HG03575 (cell line): ENCODE measurements at regions not wholly inside any gene's neighbourhood (a gene's known extent, or its start where the extent isn't known, plus 50 kb on each side); places are given as distances from the start of the nearest gene placed in this dataset.

Source experiments
- ATAC-seq: cut with Tn5 transposase; IDR thresholded peaks from one replicate; pipeline ENCODE4 v1.9.1; 2021; ENCODE audit not compliant: unreplicated experiment, insufficient number of reproducible peaks, low FRiP score; ENCODE audit errors: extremely low read depth

DNA sequence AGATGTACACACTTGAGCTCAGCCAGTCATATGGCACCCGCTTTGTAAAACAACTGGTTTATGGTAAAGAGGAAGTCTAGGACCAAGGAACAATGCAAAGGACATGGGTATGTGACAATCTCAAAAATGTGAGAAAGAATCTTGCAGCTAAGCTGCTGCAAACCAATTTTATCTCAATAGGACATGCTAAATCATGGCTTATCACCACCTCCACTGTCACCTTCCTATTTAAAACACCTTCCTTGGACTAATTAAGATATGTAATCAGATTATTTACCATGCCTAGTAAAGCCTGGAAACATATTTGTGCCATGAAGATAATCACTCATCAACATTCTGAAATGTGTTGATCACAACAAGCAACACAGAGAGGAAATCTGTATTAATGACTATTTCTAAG is 622.7 kb downstream of the CDH11 start:
- no peak for ATAC-seq

DNA sequence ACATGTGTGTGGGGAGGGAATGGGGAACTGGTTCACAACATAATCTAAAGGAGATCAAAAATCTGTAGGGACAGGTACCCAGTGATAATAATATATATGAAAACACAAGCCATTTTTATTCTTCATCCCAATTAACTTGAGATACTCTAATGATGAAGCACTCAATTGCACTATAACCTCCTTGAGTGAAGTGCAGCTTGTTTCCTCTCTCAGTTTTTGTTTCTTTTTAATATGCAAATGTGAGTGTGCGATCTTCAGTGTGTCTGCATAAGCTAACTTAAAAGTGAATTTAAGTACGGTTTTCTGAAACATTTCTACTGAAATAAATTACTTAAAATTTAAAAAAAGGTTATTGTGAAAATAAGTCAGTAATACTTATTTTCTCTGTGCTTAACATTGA is 623.5 kb downstream of the CDH11 start:
- no peak for ATAC-seq

DNA sequence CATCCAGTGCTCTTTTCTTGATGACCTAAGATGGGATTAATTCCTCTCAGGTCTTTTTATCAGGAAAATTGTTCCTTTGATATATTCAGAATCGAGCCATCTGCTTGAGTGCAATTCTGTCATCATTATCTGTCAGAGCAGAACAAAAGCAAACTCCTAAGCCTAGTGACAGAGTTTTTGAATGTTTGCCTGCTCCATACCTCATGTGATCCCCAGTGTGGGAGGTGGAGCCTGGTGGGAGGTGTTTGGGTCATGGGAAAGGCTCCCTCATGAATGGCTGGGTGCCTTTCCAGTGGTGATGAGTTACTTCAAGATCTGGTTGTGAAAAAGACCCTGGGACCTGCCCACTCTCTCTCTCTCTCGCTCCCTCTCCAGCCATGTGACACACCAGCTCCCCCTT is 628.2 kb downstream of the CDH11 start:
- no peak for ATAC-seq

DNA sequence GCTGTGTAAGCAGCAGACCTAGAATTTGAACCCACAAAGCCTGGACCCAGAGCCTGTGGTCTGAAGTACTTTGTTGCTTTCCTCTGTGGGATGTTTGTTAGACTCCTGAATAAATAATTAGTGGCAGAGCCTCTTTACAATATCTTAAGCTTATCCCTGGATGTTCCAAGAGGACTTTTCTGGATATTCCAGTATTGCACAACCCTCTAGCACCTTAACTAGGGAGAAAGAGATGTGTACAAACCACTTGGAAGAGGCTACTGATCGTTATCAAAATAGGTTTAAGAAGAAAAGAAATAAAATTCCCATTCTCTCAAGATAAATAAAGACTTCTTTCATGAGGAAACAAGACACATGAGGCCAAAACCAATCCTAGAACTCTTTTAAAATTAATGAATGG is 632.4 kb downstream of the CDH11 start:
- no peak for ATAC-seq

DNA sequence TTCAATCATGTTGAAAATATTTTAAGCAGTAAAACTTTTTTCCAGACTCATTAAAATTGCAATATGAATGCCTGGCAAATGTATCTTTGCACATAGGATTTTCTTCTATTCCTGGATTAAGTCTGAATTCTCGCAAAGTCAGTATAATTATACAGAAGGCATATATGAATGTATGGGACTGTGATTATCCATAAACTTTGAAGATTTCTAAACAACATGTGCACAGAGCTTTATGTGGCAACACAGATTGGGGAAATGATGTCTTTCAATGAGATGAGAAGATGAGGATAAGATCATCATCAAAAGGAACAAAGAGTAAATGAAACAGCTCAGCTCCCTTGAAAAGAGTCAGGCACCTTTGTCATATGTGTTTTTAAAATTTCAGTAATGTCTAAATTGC is 635.3 kb downstream of the CDH11 start:
- ATAC-seq, result no peak

DNA sequence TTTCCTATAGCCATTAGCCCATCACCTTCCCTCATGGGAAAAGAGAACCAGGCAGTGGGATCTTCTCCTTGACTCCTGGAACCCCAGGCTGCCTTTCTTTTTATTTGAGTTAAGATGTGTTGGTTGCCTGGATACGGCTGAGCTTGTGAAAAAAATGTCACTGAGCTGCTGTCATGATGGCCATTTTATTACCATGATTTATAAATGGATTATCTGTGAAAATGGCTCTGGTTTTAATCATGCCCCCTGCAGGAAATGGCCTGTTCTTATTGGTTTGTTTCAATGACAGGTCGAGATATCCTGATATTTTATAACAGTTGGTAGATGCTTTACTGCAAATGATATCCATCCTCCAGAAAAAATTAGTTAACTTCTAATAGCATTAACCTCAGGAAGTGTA is 640.4 kb downstream of the CDH11 start:
- ATAC-seq, result no peak

DNA sequence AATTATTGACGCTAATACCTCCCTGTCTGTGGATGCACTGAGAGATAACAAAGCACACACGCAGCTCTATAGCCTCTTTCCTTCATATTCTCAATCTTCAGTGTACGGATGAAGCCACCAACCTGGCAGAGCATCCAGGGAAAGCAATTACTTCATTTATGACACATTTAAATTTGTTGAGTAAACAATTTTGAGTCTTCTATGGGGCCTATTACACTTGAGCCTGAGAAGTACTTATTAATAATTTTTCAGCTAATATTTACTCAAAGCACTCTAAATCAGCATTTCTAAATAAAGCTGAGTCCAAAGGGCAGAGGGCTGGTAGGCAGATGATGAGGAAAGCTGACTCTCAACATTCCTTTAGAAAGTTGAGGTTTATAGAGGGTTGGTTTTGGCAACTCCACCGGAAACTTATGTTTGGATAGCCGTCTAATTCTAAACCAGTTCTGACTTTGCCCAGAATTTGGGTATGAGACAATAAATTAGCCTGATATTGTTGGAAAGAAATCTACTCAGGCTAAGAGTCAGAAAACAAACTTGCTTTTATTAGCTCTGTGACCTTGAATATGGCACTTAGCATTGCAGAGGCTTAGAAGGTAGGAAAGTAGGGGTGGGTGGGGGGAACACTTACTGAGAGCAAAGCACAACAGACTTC is 643.5 kb downstream of the CDH11 start:
- ATAC-seq, result no peak

DNA sequence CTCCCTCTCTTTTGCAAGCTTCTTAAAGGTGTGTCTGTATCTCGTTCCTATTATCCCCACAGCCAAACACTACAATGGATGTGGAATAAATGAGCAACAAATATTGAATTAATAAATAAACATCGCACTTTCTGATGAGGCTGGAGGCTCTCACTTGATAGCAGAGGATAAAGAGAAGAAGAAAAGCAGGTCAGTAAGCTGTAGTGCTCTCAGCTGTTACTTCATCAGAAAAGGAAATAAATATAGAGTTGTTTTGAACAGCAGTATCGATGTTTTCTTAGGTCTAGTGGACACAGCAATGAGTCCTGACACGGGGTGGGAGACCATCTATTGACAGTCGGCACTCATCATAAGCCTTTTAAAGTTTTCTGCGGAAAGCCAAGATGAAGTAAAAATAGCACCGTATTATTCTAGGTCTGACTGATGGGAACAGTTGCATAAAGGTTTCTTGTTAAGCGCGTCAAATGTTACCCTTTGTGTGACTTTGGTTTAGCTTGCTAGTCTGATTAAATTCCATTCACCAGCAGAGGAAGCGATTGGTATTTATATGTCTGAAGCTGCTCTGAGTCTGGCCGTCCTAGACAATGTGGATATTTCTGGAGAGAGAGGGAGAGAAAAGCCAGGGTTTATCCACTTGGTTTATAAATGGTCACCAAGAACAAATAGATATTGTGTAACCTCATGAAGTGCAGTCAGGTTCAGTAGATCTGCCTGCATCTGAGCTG is 646.1 kb downstream of the CDH11 start:
- ATAC-seq, result no peak

DNA sequence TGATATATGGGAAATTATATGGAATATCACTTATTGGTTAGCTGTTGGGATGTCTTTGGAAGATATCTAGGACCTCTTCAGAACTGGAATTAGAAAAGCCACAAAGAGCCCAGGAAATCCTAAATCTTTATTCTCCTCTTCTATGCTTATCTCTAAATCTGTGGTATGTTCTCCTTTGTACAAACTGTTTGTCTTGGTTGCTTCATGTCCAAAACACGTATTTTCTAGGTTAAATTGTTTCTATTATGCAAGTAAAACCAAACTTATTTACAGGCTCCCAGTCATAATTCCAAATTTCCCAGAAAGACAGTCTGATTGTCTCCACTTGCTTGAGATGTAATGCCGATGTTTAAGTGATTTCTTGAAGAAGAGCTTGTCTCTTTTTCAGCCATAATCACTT is 650.9 kb downstream of the CDH11 start:
- no peak for ATAC-seq

DNA sequence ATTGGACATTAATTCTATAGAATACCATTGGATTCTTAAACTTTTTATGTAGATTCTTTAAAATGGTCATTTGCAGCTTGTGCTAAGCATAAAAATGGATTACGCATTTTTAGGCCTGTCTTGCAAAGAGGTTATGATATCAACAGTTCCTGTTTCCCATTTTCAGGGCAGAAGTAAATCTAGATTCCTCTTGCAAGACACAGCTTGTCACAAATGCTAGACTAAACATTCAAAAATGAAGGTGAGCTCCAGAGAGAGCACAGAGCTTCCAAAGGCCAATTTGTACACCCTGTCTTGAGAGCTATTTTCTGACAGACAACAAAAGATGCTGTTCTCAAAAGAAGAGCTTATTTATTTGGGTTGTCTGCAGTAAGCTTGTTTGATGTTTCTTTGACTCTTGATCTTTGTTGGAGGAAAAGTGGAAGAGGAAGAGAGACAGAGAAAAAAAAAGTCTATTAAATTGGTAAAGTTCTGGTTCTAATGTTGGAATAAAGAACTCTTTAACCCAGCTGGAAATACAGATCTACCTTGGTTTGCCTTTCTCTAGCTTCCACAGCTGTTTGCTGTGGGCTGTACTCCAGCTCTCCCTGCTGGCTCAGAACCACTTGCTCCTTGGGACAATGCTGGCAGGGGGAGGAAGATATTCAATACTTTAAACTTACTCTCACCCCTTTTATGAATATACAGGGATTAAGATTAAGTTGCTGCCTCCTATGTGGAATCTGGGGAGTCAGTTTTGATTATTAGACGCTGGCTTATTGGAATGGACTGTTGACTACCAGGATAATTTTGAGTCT is 651.8 kb downstream of the CDH11 start:
- ATAC-seq, result no peak

DNA sequence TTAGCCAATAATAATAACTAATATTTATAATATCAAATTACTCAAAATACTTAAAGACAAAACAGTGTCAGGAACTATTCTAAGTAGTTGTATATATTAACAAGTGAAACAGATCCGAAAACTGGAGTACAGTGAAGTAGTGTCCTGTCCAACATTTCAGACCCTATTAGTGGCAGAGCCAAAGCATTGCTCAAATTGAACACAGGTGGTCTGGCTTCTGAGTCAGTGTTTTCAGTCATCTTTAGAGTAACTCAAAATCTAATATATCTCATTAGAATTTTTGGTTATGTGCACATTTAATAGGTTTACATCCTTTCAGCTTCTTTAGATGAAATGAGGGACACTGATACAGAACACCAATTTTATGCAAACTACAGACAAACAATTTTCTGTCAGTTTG is 652.5 kb downstream of the CDH11 start:
- no peak for ATAC-seq

DNA sequence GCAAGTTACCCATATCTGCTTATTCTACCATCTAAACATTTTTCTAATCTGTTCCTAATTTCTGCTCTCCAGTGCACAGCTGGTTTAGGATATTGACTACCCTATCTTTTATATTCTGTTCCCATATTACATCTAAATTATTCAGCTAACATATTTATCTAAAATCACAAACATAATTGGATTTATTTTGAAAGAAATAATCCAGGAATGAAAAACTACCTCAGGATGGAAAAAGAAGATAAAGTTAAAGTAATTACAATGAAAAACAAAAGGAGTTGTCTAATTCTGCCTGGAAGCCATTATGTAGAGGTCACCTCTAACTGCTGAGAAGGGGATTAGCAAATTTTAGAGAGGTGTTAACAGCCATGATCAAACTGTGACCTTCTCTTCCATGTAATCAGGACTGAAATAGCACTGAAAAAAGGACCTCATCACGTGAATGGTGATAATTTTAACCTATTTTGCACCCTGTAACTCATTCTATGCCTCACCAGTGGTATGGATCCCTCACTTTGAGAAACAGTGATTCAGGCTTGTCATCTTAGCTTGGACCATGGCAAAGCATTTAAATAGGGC is 653.3 kb downstream of the CDH11 start:
- no peak for ATAC-seq

DNA sequence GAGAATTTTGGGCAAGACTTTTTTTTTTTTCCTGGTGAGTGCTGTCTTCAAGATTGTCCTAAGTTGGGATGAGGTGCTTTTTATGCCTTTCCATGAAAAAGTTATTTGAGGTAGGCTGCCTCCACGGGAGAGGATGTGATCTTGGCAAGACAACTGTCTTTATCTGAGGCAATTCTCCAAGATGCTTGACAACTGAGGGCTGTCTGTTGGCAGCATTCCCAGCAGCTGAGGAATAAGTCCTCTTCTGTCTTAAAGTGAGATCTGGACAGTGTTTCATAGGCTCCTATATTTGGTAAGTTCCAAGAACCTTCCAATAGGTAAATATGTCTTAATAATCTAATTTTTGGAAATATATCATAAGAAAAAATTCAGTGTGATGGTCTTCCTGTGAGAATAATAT is 662.0 kb downstream of the CDH11 start:
- ATAC-seq, result no peak

DNA sequence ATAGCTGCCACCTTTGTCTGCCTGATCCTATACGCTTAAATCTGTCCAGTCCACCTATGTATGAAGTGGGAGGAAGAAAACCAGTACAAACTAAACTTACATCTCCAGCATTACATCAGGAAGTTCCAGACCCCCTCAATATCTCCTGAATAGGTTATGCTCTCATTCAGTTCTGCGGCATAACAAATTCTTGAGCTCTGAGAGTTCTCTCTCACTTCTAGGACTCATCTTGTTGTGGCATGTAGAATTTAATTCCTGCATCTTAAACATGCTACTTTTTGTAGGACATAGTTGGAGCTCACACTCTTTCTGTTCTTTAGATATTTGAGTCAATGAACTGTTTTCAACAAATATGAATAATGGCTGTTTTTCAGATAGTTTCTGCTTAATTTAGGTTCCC is 662.5 kb downstream of the CDH11 start:
- ATAC-seq, result no peak

DNA sequence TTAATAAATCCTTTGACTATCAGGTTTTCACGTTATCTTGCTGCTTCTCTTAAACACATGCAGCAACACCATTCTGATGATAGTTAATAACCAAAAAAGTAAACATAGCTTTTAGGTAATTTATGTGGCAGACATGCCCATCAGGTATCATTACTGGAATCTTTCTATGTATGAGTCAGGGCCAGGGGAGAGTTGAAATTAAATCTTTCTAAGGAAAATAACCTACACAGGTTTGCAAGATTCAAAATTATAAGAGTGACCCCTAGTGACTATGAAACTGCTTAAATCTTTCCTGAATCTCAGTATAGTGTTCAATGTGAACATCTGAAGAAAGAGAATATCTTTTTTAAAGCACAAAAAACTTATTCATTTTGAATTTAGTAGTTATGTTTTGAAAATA is 666.6 kb downstream of the CDH11 start:
- ATAC-seq, result no peak

DNA sequence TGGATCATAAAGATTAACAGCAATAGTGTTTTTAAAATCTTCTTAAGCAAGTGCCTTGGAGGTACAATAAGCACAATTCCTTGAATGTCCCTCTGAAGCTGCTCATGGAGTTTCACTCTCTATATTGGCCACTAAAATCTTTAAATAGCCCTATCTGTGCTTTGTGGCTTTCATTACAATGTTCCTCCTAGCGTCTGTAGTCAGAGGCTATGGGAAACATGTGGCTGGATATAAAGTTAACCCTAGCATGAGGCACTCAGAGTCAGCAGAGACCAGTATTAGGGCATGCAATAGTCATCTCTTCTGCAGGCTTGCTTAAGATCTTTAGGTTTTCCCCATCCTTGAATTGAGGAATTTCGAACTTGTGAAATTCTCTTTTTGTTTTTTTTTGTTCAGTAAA is 668.2 kb downstream of the CDH11 start:
- ATAC-seq, result no peak

DNA sequence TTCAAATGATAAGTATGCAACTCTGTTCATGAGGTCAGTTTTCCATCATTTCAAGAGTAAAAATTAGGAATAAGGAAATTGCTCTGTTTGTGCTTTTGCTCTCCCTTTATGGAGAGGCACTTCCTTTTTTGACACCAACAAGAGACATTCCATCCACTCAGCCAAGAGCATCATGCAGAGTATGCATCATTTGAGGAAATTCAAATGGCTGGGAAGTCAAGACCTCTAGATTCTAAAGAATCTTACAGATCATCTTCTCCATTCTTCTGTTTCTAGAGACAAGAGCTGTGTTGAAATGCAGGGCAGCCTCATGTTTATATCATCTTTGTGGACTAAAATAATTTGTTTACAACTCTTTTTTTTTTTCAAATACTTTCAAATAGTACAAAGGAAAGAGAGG is 669.4 kb downstream of the CDH11 start:
- no peak for ATAC-seq

DNA sequence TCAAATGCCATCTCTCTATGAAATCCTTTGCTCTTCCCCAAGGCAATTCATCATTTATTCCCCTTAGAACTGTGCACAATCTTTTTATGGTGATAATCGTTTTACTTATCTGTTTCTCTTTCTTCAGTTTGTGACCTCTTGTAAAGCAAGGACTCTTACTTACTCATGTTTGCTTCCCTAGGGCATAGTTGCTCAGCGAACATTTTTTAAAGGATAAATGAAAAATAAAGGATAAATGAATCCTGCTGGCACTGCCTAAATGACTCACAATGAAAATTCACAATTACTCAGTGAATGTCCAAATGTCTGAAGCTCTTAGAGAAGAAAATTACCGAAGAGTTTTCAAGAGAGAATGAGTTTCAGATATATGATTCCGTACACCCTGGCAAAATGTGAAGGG is 671.7 kb downstream of the CDH11 start:
- no peak for ATAC-seq

DNA sequence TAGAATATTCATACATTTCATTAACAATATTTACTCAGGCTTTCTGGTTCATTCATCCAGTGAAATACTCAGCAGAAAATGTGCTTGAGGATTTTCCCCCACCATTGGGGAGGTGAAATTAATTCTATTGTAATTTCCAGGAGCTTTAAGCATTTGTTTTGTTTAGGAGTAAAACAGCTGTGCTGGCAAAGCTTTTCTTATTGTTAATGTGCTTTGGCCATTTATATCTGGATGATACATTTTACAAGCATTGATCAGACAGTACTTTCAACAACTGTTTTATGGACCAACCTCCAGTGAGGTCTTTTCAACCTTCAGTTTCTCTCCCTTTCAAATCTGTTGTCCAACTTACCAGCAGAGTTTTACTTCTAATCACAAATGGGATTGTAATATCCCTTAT is 672.4 kb downstream of the CDH11 start:
- no peak for ATAC-seq

DNA sequence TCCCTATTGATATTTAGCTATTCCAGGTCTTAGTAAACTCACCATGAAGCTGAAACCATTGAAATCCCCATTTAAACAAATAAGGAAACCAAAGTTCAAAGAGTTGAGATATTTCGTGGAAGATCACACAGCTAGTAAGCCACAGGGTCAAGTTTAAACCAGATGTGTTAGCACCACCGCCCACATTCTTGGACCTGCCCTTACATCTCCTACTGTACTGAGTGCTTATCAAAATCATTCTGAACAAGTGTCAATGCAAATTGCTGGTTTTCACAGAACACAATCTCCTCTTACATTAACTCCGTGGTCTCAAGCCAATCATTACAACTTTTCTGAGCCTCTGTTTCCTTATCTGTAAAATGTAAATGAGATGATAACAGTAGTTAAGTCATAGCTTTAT is 676.2 kb downstream of the CDH11 start:
- ATAC-seq, result no peak
